A549 (cell line): ENCODE measurements at regions not wholly inside any gene's neighbourhood (a gene's known extent, or its start where the extent isn't known, plus 50 kb on each side); places are given as distances from the start of the nearest gene placed in this dataset.

Source experiments
- EP300 ChIP-seq, 2 experiments: fragments of >200 bp; sonication (Bioruptor Twin); formaldehyde crosslinking; IDR thresholded peaks; 2 replicates in 1 of 2; 3 replicates in 1 of 2; pipeline ENCODE4 v1.6.1; 2016 to 2017
- POLR2A ChIP-seq: IDR thresholded peaks from 2 replicates; pipeline ENCODE4 v1.6.1; 2012; ENCODE audit warnings: mild to moderate bottlenecking, low read length
- RAD21 ChIP-seq, 2 experiments: fragments of >200 bp in 1 of 2; sonication (Bioruptor Twin) in 1 of 2; formaldehyde crosslinking in 1 of 2; IDR thresholded peaks in 1 of 2; conservative IDR thresholded peaks in 1 of 2; 2 replicates in 1 of 2; 3 replicates in 1 of 2; pipeline ENCODE4 v1.6.1; 2012 to 2018; ENCODE audit warnings: inconsistent platforms in 1 of 2
- TF ChIP-seq, protein P1 (sequence below): fragments of >200 bp; sonication (Bioruptor Twin); formaldehyde crosslinking; IDR thresholded peaks from 3 replicates; pipeline ENCODE4 v1.5.1; 2016
- TF ChIP-seq, protein P2 (sequence below): IDR thresholded peaks from 2 replicates; pipeline ENCODE4 v1.6.1; 2012
- TF ChIP-seq, protein P3 (sequence below): fragments of 200-600 bp; sonication (generic); IDR thresholded peaks from 2 replicates; pipeline ENCODE4 v1.6.1; 2016; ENCODE audit warnings: antibody characterized with exemption, mild to moderate bottlenecking, moderate library complexity

DNA sequence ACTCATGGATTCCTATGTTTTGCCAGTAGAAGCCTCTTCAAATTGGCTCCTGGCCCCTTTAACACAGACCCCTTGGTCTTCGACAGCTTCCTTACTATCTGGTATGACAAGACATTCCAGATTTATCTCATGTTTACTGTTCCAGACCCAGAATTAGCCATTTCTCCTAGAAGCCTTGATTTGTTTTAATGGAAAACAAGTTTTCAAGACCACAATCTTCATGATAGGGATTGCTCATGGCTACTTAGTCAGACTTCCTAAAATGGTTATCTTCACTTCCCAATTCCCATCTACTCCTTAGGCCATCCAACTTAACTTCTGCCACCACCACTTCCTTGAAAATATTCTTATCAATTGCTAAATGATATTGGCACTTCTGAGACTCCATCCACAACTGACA lies 63.2 kb downstream of the TTC32 start:
- no peak for TF ChIP-seq RAD21 (conservative IDR thresholded peaks at IDR 0.05 in 1 of 2, IDR thresholded peaks at IDR 0.05 in 1 of 2)
- TF ChIP-seq, protein P1, sequence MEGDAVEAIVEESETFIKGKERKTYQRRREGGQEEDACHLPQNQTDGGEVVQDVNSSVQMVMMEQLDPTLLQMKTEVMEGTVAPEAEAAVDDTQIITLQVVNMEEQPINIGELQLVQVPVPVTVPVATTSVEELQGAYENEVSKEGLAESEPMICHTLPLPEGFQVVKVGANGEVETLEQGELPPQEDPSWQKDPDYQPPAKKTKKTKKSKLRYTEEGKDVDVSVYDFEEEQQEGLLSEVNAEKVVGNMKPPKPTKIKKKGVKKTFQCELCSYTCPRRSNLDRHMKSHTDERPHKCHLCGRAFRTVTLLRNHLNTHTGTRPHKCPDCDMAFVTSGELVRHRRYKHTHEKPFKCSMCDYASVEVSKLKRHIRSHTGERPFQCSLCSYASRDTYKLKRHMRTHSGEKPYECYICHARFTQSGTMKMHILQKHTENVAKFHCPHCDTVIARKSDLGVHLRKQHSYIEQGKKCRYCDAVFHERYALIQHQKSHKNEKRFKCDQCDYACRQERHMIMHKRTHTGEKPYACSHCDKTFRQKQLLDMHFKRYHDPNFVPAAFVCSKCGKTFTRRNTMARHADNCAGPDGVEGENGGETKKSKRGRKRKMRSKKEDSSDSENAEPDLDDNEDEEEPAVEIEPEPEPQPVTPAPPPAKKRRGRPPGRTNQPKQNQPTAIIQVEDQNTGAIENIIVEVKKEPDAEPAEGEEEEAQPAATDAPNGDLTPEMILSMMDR: no peak
- no peak for TF ChIP-seq EP300 (IDR thresholded peaks at IDR 0.05)
- no peak for TF ChIP-seq POLR2A
- TF ChIP-seq, protein P2, sequence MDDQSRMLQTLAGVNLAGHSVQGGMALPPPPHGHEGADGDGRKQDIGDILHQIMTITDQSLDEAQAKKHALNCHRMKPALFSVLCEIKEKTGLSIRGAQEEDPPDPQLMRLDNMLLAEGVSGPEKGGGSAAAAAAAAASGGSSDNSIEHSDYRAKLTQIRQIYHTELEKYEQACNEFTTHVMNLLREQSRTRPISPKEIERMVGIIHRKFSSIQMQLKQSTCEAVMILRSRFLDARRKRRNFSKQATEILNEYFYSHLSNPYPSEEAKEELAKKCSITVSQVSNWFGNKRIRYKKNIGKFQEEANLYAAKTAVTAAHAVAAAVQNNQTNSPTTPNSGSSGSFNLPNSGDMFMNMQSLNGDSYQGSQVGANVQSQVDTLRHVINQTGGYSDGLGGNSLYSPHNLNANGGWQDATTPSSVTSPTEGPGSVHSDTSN: no peak
- TF ChIP-seq, protein P3, sequence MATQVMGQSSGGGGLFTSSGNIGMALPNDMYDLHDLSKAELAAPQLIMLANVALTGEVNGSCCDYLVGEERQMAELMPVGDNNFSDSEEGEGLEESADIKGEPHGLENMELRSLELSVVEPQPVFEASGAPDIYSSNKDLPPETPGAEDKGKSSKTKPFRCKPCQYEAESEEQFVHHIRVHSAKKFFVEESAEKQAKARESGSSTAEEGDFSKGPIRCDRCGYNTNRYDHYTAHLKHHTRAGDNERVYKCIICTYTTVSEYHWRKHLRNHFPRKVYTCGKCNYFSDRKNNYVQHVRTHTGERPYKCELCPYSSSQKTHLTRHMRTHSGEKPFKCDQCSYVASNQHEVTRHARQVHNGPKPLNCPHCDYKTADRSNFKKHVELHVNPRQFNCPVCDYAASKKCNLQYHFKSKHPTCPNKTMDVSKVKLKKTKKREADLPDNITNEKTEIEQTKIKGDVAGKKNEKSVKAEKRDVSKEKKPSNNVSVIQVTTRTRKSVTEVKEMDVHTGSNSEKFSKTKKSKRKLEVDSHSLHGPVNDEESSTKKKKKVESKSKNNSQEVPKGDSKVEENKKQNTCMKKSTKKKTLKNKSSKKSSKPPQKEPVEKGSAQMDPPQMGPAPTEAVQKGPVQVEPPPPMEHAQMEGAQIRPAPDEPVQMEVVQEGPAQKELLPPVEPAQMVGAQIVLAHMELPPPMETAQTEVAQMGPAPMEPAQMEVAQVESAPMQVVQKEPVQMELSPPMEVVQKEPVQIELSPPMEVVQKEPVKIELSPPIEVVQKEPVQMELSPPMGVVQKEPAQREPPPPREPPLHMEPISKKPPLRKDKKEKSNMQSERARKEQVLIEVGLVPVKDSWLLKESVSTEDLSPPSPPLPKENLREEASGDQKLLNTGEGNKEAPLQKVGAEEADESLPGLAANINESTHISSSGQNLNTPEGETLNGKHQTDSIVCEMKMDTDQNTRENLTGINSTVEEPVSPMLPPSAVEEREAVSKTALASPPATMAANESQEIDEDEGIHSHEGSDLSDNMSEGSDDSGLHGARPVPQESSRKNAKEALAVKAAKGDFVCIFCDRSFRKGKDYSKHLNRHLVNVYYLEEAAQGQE: no peak
